ENCODE measurements at regions not wholly inside any gene's neighbourhood (a gene's known extent, or its start where the extent isn't known, plus 50 kb on each side); places are given as distances from the start of the nearest gene placed in this dataset.

DNA sequence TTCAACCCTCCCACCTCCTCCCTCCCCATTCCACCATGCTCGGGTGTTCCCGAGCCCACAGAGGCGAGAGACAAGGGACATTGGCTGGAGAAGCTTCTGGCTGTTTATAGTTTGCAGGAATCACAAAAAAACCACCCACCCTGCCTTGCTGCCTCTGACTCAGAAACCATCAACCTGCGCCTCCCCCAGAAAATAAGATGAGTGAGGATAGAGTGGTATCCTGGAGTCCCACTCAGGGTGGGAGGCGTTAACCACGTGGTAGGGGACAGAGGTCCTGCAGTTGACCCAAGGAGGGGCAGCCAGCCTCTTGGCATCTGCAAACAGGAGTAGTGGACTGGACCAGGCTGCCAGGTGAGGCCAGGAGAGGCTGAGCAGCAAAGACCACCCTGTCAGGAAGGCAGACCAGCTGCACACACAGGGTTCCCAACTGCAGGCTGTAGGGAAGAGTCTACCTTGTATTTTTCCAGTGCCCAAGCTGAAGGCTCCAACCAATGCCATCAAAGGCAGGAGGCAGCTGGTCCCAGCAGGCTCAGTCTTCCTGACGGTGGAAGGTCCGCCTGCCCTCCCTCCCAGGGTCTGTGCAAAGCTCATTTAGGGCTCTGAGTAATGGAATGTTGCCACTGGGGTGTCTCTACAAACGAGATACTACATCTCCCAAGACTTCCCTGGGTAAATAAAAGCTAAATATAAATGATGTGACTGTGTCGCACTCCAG is 201.5 kb upstream of the TNRC6C start (continued):
- TF ChIP-seq, protein P1, sequence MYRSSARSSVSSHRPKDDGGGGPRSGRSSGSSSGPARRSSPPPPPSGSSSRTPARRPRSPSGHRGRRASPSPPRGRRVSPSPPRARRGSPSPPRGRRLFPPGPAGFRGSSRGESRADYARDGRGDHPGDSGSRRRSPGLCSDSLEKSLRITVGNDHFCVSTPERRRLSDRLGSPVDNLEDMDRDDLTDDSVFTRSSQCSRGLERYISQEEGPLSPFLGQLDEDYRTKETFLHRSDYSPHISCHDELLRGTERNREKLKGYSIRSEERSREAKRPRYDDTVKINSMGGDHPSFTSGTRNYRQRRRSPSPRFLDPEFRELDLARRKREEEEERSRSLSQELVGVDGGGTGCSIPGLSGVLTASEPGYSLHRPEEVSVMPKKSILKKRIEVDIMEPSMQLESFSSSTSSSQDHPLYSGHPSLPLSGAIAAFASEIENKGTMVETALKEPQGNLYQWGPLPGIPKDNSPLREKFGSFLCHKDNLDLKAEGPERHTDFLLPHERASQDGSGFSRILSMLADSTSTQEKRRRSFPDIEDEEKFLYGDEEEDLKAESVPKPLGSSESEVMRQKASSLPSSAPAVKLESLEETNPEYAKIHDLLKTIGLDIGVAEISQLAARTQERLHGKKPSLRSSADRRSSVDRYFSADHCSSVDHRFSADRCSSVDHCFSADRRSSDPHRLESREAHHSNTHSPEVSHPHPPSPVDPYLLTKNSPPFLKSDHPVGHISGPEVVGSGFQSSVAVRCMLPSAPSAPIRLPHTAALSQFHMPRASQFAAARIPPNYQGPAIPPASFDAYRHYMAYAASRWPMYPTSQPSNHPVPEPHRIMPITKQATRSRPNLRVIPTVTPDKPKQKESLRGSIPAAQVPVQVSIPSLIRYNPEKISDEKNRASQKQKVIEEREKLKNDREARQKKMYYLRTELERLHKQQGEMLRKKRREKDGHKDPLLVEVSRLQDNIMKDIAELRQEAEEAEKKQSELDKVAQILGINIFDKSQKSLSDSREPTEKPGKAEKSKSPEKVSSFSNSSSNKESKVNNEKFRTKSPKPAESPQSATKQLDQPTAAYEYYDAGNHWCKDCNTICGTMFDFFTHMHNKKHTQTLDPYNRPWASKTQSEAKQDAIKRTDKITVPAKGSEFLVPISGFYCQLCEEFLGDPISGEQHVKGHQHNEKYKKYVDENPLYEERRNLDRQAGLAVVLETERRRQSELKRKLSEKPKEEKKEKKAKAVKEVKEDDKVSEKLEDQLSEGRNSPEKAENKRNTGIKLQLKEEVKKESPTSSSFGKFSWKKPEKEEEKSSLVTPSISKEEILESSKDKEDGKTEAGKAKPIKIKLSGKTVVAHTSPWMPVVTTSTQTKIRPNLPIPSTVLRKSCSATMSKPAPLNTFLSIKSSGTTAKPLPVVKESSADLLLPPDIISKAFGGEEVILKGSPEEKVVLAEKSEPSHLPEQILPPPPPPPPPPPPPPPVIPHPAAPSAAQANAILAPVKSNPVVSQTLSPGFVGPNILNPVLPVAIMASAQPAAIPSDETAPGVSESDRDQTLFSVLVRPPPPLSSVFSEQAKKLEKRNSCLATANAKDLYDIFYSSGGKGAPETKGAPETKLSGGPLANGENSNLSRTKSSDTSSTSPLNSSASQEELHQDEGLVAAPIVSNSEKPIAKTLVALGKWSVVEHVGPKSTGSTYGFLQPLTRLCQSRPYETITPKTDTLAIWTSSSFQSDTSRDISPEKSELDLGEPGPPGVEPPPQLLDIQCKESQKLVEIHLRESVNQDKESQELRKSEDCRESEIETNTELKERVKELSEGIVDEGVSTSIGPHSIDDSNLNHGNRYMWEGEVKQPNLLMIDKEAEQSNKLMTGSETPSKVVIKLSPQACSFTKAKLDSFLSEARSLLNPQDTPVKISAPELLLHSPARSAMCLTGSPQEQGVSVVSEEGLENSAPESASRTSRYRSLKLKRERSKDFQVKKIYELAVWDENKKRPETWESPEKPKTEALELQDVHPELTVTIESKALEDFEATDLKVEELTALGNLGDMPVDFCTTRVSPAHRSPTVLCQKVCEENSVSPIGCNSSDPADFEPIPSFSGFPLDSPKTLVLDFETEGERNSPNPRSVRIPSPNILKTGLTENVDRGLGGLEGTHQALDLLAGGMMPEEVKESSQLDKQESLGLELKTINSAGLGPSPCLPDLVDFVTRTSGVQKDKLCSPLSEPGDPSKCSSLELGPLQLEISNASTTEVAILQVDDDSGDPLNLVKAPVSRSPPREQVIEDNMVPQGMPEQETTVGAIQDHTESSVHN (CRISPR knock-in tag; IDR thresholded peaks at IDR 0.05), result no peak
- no peak for TF ChIP-seq HOXA5 (CRISPR knock-in tag; IDR thresholded peaks at IDR 0.05)
- TF ChIP-seq, protein P2, sequence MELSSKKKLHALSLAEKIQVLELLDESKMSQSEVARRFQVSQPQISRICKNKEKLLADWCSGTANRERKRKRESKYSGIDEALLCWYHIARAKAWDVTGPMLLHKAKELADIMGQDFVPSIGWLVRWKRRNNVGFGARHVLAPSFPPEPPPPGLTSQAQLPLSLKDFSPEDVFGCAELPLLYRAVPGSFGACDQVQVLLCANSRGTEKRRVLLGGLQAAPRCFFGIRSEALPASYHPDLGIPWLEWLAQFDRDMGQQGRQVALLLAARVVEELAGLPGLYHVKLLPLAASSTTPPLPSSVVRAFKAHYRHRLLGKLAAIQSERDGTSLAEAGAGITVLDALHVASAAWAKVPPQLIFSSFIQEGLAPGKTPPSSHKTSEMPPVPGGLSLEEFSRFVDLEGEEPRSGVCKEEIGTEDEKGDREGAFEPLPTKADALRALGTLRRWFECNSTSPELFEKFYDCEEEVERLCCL (CRISPR knock-in tag; IDR thresholded peaks at IDR 0.05; ENCODE audit: borderline replicate concordance), result no peak

Data from HepG2 (cell line).